H9 (cell line): ENCODE measurements at regions not wholly inside any gene's neighbourhood (a gene's known extent, or its start where the extent isn't known, plus 50 kb on each side); places are given as distances from the start of the nearest gene placed in this dataset.
A peak's percentile ranks its signal among the peaks of the same experiment; 100 is the strongest.

Experiments
- DNase-seq: peaks from one replicate; pipeline ENCODE4 v3.0.0-alpha.2; 2017
- H2AFZ ChIP-seq: one replicate; pipeline ENCODE4 v1.6.1; 2013; ENCODE audit warnings: mild to moderate bottlenecking, low read length, control low read depth, moderate library complexity
- H2AK5ac ChIP-seq: 2 replicates; pipeline ENCODE4 v1.6.1; 2013; ENCODE audit warnings: low read length, control low read depth, mixed read lengths; ENCODE audit not compliant: insufficient read length
- H2BK120ac ChIP-seq: one replicate; pipeline ENCODE4 v1.6.1; 2013; ENCODE audit warnings: low read depth, mild to moderate bottlenecking, low read length, control low read depth, inconsistent platforms; ENCODE audit not compliant: poor library complexity, severe bottlenecking
- H2BK12ac ChIP-seq: 2 replicates; pipeline ENCODE4 v1.6.1; 2013; ENCODE audit warnings: low read length, control low read depth, mixed read lengths, low read depth; ENCODE audit not compliant: insufficient read length
- H2BK15ac ChIP-seq: 2 replicates; pipeline ENCODE4 v1.6.1; 2013; ENCODE audit warnings: low read depth, low read length, control low read depth
- H2BK20ac ChIP-seq: one replicate; pipeline ENCODE4 v1.6.1; 2013; ENCODE audit warnings: low read depth, mild to moderate bottlenecking, low read length, control low read depth, inconsistent platforms; ENCODE audit not compliant: poor library complexity, severe bottlenecking
- H2BK5ac ChIP-seq: 2 replicates; pipeline ENCODE4 v1.6.1; 2013; ENCODE audit warnings: low read length, control low read depth, mixed read lengths; ENCODE audit not compliant: insufficient read length
- H3K14ac ChIP-seq: 2 replicates; pipeline ENCODE4 v1.6.1; 2013; ENCODE audit warnings: low read length, control low read depth; ENCODE audit not compliant: insufficient read depth
- H3K18ac ChIP-seq: 2 replicates; pipeline ENCODE4 v1.6.1; 2013; ENCODE audit warnings: low read depth, mild to moderate bottlenecking, mixed read lengths, low read length, control low read depth; ENCODE audit not compliant: insufficient read length
- H3K23ac ChIP-seq: 2 replicates; pipeline ENCODE4 v1.6.1; 2013; ENCODE audit warnings: low read length, control low read depth, mixed read lengths, low read depth; ENCODE audit not compliant: insufficient read length
- H3K23me2 ChIP-seq: 2 replicates; pipeline ENCODE4 v1.6.1; 2013; ENCODE audit warnings: low read depth, mild to moderate bottlenecking, mixed read lengths, low read length, control low read depth; ENCODE audit not compliant: insufficient read length, poor library complexity, severe bottlenecking
- H3K27ac ChIP-seq: 2 replicates; pipeline ENCODE4 v1.5.1; 2013; ENCODE audit warnings: low read length, control low read depth, mixed read lengths, low read depth; ENCODE audit not compliant: insufficient read length
- H3K27me3 ChIP-seq: 2 replicates; pipeline ENCODE4 v1.6.1; 2013; ENCODE audit warnings: low read length, control low read depth, inconsistent platforms; ENCODE audit not compliant: insufficient read depth
- H3K4ac ChIP-seq: 2 replicates; pipeline ENCODE4 v1.6.1; 2013; ENCODE audit warnings: low read depth, mild to moderate bottlenecking, control low read depth, inconsistent platforms, low read length, moderate library complexity
- H3K4me1 ChIP-seq: 2 replicates; pipeline ENCODE4 v1.6.1; 2013; ENCODE audit warnings: low read length, control low read depth, inconsistent platforms; ENCODE audit not compliant: insufficient read depth
- H3K4me2 ChIP-seq: 2 replicates; pipeline ENCODE4 v1.6.1; 2013; ENCODE audit warnings: low read length, control low read depth, mixed read lengths; ENCODE audit not compliant: insufficient read length, insufficient read depth
- H3K56ac ChIP-seq: 2 replicates; pipeline ENCODE4 v1.6.1; 2013; ENCODE audit warnings: low read depth, mild to moderate bottlenecking, mixed read lengths, low read length, control low read depth; ENCODE audit not compliant: insufficient read length
- H3K79me1 ChIP-seq: 2 replicates; pipeline ENCODE4 v1.6.1; 2013; ENCODE audit warnings: low read depth, mild to moderate bottlenecking, moderate library complexity, low read length, control low read depth, inconsistent platforms; ENCODE audit not compliant: insufficient read depth, poor library complexity, severe bottlenecking
- H3K79me2 ChIP-seq: 2 replicates; pipeline ENCODE4 v1.6.1; 2013; ENCODE audit warnings: low read length, control low read depth, inconsistent platforms; ENCODE audit not compliant: insufficient read depth
- H3K9ac ChIP-seq: 2 replicates; pipeline ENCODE4 v1.6.1; 2013; ENCODE audit warnings: low read length, control low read depth, mixed read lengths; ENCODE audit not compliant: insufficient read length; ENCODE audit errors: extremely low read depth
- H3K9me3 ChIP-seq: one replicate; pipeline ENCODE4 v1.6.1; 2013; ENCODE audit warnings: low read depth, low read length, inconsistent platforms; ENCODE audit not compliant: control insufficient read depth
- H3T11ph ChIP-seq: one replicate; pipeline ENCODE4 v1.6.1; 2013; ENCODE audit warnings: mild to moderate bottlenecking, low read length, control low read depth, inconsistent platforms
- H4K20me1 ChIP-seq: one replicate; pipeline ENCODE4 v1.6.1; 2013; ENCODE audit not compliant: control insufficient read depth, insufficient read length, insufficient read depth
- H4K5ac ChIP-seq: 2 replicates; pipeline ENCODE4 v1.6.1; 2013; ENCODE audit warnings: low read depth, mild to moderate bottlenecking, mixed read lengths, low read length, control low read depth; ENCODE audit not compliant: insufficient read length
- H4K8ac ChIP-seq: replicated peaks from 2 replicates; pipeline ENCODE4 v1.6.1; 2013; ENCODE audit warnings: low read length, control low read depth, mixed read lengths, low read depth; ENCODE audit not compliant: insufficient read length
- H4K91ac ChIP-seq: 2 replicates; pipeline ENCODE4 v1.6.1; 2013; ENCODE audit warnings: low read depth, mild to moderate bottlenecking, moderate library complexity, mixed read lengths, low read length, control low read depth; ENCODE audit not compliant: insufficient read length
- H3K27ac Mint-ChIP-seq, 3 experiments: 2 replicates in 2 of 3; 3 replicates in 1 of 3; pipeline ENCODE4 v1.8.0; 2020 to 2021; ENCODE audit warnings: mixed read lengths in 3 of 3, mild to moderate bottlenecking in 1 of 3, moderate library complexity in 1 of 3
- H3K27me3 Mint-ChIP-seq: 2 replicates; pipeline ENCODE4 v1.8.0; 2021; ENCODE audit warnings: low read depth, mild to moderate bottlenecking, moderate library complexity, mixed read lengths
- H3K36me3 Mint-ChIP-seq, 3 experiments: 2 replicates in 2 of 3; 3 replicates in 1 of 3; pipeline ENCODE4 v1.8.0; 2020 to 2021; ENCODE audit warnings: low read depth in 3 of 3, mixed read lengths in 3 of 3; ENCODE audit not compliant: insufficient read depth in 1 of 3
- H3K4me1 Mint-ChIP-seq, 2 experiments: 2 replicates each; pipeline ENCODE4 v1.8.0; 2020; ENCODE audit warnings: mixed read lengths in 2 of 2
- H3K4me3 Mint-ChIP-seq, 2 experiments: 2 replicates in 1 of 2; 3 replicates in 1 of 2; pipeline ENCODE4 v1.8.0; 2020 to 2021; ENCODE audit warnings: mild to moderate bottlenecking in 2 of 2, mixed read lengths in 2 of 2, moderate library complexity in 1 of 2
- H3K9me3 Mint-ChIP-seq, 2 experiments: 2 replicates in 1 of 2; 3 replicates in 1 of 2; pipeline ENCODE4 v1.8.0; 2020; ENCODE audit warnings: mild to moderate bottlenecking in 2 of 2, mixed read lengths in 2 of 2, moderate library complexity in 1 of 2
- WGBS: extraction: QIAGEN DNeasy Blood & Tissue Kit; methylation state at CpG from one replicate; pipeline ENCODE4 v1.1.7; 2013; ENCODE audit warnings: missing lambda C conversion rate, low lambda C conversion rate, mixed read lengths; ENCODE audit not compliant: insufficient read length; ENCODE audit errors: extremely low coverage; 5-methylcytosine and 5-hydroxymethylcytosine counted together
- TF ChIP-seq, protein P1 (sequence below): fragments of 200-600 bp; sonication (generic); conservative IDR thresholded peaks from 3 replicates; pipeline ENCODE4 v1.8.0; 2021; ENCODE audit warnings: antibody characterized with exemption, mild to moderate bottlenecking

DNA sequence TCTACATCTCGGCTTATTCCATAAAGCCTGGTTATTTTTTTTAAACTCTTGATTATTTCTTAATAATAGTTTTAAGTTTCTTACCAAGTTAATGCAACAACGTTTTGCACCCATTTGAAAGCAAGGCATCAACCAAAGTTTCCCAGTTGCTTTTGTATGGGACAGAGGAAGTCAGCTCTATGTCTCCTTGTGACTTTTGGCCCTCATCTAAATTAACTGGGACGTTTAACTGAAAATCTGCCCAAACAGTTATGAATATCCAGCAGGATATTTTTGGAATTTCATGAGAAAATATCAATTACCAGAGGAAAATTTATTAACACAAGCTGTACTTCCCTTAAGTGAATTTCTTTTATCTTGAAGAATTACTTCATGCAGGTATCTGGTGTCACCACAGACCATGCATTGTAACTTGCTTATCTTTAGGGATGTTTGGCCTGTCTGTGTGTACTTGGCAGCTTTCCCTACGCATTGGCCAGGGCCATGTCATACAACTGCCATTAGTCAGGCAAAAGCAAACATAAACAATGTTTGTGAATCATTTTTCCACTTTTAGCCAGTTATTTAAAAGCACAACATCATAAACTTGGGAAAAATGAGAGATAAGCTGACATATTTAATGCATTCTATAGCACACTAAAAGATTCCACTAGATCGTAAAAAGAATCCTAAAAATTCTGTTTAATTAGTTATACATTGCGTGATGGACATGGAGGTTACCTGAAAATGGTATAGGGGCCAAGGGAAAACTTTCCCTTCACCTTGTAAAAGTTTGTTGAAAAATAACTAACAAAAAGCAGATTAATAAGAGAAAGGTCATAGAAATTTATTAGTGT is 101.4 kb upstream of the PDE5A start:
- no peaks in the 10 kb centered on the region for H3K79me1 ChIP-seq
- no peaks in the 10 kb centered on the region for H3K9me3 ChIP-seq
- no peak overlapping the region for H2BK120ac ChIP-seq
- H2BK12ac ChIP-seq = no peak overlapping the region
- Mint-ChIP-seq H3K4me3 (no peak overlapping the region), H3K9me3 (peaks cover 0 to 5% of the 10 kb centered on the region in 2 experiments; a peak in 2 of 5 replicates), H3K4me1 (peaks cover 21 to 22% of the 10 kb centered on the region in 2 experiments), H3K27me3 (no peaks in the 10 kb centered on the region), H3K36me3 (no peaks in the 10 kb centered on the region; a peak in 3 of 7 replicates), H3K27ac (peak overlapping the region in 1 of 3 experiments; percentile 9; a peak in 1 of 7 replicates)
- no peak overlapping the region for H2BK15ac ChIP-seq
- no peak overlapping the region for H3K56ac ChIP-seq
- TF ChIP-seq, protein P1, sequence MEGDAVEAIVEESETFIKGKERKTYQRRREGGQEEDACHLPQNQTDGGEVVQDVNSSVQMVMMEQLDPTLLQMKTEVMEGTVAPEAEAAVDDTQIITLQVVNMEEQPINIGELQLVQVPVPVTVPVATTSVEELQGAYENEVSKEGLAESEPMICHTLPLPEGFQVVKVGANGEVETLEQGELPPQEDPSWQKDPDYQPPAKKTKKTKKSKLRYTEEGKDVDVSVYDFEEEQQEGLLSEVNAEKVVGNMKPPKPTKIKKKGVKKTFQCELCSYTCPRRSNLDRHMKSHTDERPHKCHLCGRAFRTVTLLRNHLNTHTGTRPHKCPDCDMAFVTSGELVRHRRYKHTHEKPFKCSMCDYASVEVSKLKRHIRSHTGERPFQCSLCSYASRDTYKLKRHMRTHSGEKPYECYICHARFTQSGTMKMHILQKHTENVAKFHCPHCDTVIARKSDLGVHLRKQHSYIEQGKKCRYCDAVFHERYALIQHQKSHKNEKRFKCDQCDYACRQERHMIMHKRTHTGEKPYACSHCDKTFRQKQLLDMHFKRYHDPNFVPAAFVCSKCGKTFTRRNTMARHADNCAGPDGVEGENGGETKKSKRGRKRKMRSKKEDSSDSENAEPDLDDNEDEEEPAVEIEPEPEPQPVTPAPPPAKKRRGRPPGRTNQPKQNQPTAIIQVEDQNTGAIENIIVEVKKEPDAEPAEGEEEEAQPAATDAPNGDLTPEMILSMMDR = no peak
- no peak overlapping the region for H3K9ac ChIP-seq
- no peak overlapping the region for H4K8ac ChIP-seq
- no peak overlapping the region for H2BK5ac ChIP-seq
- H3T11ph ChIP-seq = no peak overlapping the region
- H3K23ac ChIP-seq = no peak overlapping the region
- H3K4ac ChIP-seq = no peak overlapping the region
- no peak overlapping the region for H4K5ac ChIP-seq
- no peaks in the 10 kb centered on the region for H3K23me2 ChIP-seq
- no peak overlapping the region for H3K4me2 ChIP-seq
- H3K27ac ChIP-seq = no peak overlapping the region
- H3K79me2 ChIP-seq = no peaks in the 10 kb centered on the region
- no peak for DNase-seq
- H4K20me1 ChIP-seq = no peaks in the 10 kb centered on the region
- no peak overlapping the region for H2AK5ac ChIP-seq
- peaks cover 2% of the 10 kb centered on the region; the same call in 1 of the 2 replicates for H3K4me1 ChIP-seq
- no peaks in the 10 kb centered on the region for H3K27me3 ChIP-seq
- no CpG with 5 or more reads among the region's 6 CpGs for WGBS
- H2AFZ ChIP-seq = no peak overlapping the region
- H2BK20ac ChIP-seq = no peak overlapping the region
- no peak overlapping the region for H3K14ac ChIP-seq
- H3K18ac ChIP-seq = no peak overlapping the region
- no peak overlapping the region for H4K91ac ChIP-seq
